Ishikawa (cell line): ENCODE measurements at regions not wholly inside any gene's neighbourhood (a gene's known extent, or its start where the extent isn't known, plus 50 kb on each side); places are given as distances from the start of the nearest gene placed in this dataset.

Experiments
- CEBPB ChIP-seq: IDR thresholded peaks from 2 replicates; pipeline ENCODE4 v1.6.1; 2012
- CREB1 ChIP-seq: IDR thresholded peaks from 2 replicates; pipeline ENCODE4 v1.6.1; 2012; ENCODE audit warnings: low read depth
- EGR1 ChIP-seq: IDR thresholded peaks from 2 replicates; pipeline ENCODE4 v1.6.1; 2012
- EP300 ChIP-seq: IDR thresholded peaks from 2 replicates; pipeline ENCODE4 v1.6.1; 2012; ENCODE audit warnings: borderline replicate concordance
- FOXM1 ChIP-seq: IDR thresholded peaks from 2 replicates; pipeline ENCODE4 v1.6.1; 2012; ENCODE audit warnings: low read depth, borderline replicate concordance
- MAX ChIP-seq: IDR thresholded peaks from 2 replicates; pipeline ENCODE4 v1.6.1; 2012
- NFIC ChIP-seq: IDR thresholded peaks from 2 replicates; pipeline ENCODE4 v1.6.1; 2012
- RAD21 ChIP-seq: IDR thresholded peaks from 2 replicates; pipeline ENCODE4 v1.6.1; 2012; ENCODE audit warnings: low read depth
- REST ChIP-seq: IDR thresholded peaks from 2 replicates; pipeline ENCODE4 v1.6.1; 2012; ENCODE audit warnings: low read depth, mild to moderate bottlenecking
- TAF1 ChIP-seq: IDR thresholded peaks from 2 replicates; pipeline ENCODE4 v1.6.1; 2012; ENCODE audit warnings: low read depth, mild to moderate bottlenecking
- TEAD4 ChIP-seq: IDR thresholded peaks from 2 replicates; pipeline ENCODE4 v1.6.1; 2012
- USF1 ChIP-seq: IDR thresholded peaks from 2 replicates; pipeline ENCODE4 v1.6.1; 2012
- YY1 ChIP-seq: IDR thresholded peaks from 2 replicates; pipeline ENCODE4 v1.6.1; 2012; ENCODE audit warnings: low read depth

GRCh38 chr6:14384175-14384949 is 266.8 kb downstream of the CD83 start:
- no peak for TF ChIP-seq EP300
- TF ChIP-seq CREB1, result no peak
- no peak for TF ChIP-seq RAD21
- TF ChIP-seq REST, result no peak
- no peak for TF ChIP-seq MAX
- no peak for TF ChIP-seq YY1
- no peak for TF ChIP-seq NFIC
- no peak for TF ChIP-seq TEAD4
- TF ChIP-seq CEBPB, result no peak
- no peak for TF ChIP-seq USF1
- TF ChIP-seq TAF1, result no peak
- TF ChIP-seq EGR1, result no peak
- TF ChIP-seq FOXM1, result no peak
